Neural progenitor cell (in vitro differentiated cells): ENCODE measurements at regions not wholly inside any gene's neighbourhood (a gene's known extent, or its start where the extent isn't known, plus 50 kb on each side); places are given as distances from the start of the nearest gene placed in this dataset.
"Not testable (repeated sequence)": the region's sequence is repeated elsewhere in the genome, so short reads cannot be mapped to it uniquely, and the experiment has no call there.

ENCODE experiments used
- EZH2 ChIP-seq: fragments of 200-600 bp; sonication (generic); IDR thresholded peaks from 2 replicates; pipeline ENCODE4 v1.6.1; 2017; ENCODE audit warnings: antibody characterized with exemption, mild to moderate bottlenecking, moderate library complexity
- TF ChIP-seq, protein P1 (sequence below): fragments of 200-600 bp; sonication (generic); IDR thresholded peaks from 2 replicates; pipeline ENCODE4 v1.5.1; 2017; ENCODE audit warnings: antibody characterized with exemption, mild to moderate bottlenecking

DNA sequence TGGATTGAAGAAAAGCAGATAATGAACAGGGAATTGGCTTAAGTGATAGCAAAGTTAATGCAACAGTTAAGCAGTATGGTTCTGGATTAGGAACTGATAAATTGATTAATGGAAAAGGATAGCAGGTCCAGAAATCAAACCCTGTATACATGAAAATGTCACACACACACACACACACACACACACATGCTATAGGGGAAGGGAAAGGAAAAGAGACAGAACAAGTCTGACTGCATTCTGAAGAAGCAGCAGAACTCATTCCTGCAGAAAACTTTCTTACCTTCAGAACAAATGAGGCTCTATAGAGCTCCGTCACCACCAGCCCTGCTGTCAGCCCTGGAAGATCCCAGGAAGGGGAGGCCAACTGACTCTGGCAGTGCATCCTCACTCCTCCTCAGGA lies 173.2 kb upstream of the NUDT10 start:
- not testable (repeated sequence) for TF ChIP-seq EZH2
- TF ChIP-seq, protein P1, sequence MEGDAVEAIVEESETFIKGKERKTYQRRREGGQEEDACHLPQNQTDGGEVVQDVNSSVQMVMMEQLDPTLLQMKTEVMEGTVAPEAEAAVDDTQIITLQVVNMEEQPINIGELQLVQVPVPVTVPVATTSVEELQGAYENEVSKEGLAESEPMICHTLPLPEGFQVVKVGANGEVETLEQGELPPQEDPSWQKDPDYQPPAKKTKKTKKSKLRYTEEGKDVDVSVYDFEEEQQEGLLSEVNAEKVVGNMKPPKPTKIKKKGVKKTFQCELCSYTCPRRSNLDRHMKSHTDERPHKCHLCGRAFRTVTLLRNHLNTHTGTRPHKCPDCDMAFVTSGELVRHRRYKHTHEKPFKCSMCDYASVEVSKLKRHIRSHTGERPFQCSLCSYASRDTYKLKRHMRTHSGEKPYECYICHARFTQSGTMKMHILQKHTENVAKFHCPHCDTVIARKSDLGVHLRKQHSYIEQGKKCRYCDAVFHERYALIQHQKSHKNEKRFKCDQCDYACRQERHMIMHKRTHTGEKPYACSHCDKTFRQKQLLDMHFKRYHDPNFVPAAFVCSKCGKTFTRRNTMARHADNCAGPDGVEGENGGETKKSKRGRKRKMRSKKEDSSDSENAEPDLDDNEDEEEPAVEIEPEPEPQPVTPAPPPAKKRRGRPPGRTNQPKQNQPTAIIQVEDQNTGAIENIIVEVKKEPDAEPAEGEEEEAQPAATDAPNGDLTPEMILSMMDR, result not testable (repeated sequence)
